Cardiac muscle cell (in vitro differentiated cells and primary cell): ENCODE measurements at regions not wholly inside any gene's neighbourhood (a gene's known extent, or its start where the extent isn't known, plus 50 kb on each side); places are given as distances from the start of the nearest gene placed in this dataset.
"Not testable (repeated sequence)": the region's sequence is repeated elsewhere in the genome, so short reads cannot be mapped to it uniquely, and the experiment has no call there.

Experiments
- DNase-seq, 2 donors: peaks; one replicate each; pipeline versions ENCODE4 v3.0.0 to v3.0.0-alpha.2; 2010 to 2017; ENCODE audit warnings: low read depth in 1 of 2, low spot score in 1 of 2
- H3K27ac ChIP-seq: fragments of 200-600 bp; sonication (generic); 2 replicates; pipeline ENCODE4 v1.5.1; 2016
- H3K27me3 ChIP-seq: fragments of 200-600 bp; sonication (generic); 2 replicates; pipeline ENCODE4 v1.6.0; 2016; ENCODE audit warnings: control low read depth
- H3K36me3 ChIP-seq: fragments of 200-600 bp; sonication (generic); 2 replicates; pipeline ENCODE4 v1.5.1; 2016; ENCODE audit warnings: control low read depth
- H3K4me1 ChIP-seq: fragments of 200-600 bp; sonication (generic); 2 replicates; pipeline ENCODE4 v1.8.1; 2017; ENCODE audit warnings: low read depth, mild to moderate bottlenecking, mixed run types
- H3K4me3 ChIP-seq: fragments of 200-600 bp; sonication (generic); 2 replicates; pipeline ENCODE4 v1.5.1; 2016; ENCODE audit warnings: mild to moderate bottlenecking
- H3K9me3 ChIP-seq: fragments of 200-600 bp; sonication (generic); 2 replicates; pipeline ENCODE4 v1.5.1; 2017; ENCODE audit warnings: low read depth, mild to moderate bottlenecking, control low read depth
- TF ChIP-seq, protein P1 (sequence below): IDR thresholded peaks from 2 replicates; pipeline ENCODE4 v1.5.1; 2012; ENCODE audit warnings: low read depth, mild to moderate bottlenecking, low read length

DNA sequence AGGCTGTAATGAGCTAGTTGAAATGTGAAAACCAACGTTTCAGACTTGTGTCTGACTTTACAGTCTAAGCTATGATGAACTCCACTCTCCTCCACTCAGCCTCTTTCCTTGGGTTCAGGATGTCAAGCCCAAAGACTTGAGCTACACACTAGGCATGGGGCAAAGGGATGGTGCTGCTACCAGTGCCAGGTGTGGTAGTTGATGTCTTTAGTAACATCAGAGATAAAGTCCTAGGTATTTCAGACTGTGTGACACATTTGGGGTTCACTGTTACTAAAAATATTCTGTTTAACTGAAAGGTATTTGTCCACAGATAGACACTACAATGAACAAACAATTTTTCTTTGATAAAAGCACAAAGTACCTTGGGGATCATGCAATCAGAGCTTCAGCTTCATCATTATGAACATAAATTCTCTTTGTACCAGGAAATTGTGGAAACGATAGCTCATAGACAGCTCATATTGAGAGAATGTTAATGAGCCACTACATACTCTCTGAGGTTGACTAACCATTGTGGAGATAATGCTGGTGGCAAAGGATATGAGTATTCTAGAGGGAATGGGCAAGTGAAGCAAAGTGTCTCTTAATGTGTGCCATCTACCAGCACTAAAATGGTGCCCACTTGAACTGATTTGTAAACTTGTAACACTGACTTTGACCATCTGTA, 253.7 kb upstream of the THUMPD2 start:
- TF ChIP-seq, protein P1, sequence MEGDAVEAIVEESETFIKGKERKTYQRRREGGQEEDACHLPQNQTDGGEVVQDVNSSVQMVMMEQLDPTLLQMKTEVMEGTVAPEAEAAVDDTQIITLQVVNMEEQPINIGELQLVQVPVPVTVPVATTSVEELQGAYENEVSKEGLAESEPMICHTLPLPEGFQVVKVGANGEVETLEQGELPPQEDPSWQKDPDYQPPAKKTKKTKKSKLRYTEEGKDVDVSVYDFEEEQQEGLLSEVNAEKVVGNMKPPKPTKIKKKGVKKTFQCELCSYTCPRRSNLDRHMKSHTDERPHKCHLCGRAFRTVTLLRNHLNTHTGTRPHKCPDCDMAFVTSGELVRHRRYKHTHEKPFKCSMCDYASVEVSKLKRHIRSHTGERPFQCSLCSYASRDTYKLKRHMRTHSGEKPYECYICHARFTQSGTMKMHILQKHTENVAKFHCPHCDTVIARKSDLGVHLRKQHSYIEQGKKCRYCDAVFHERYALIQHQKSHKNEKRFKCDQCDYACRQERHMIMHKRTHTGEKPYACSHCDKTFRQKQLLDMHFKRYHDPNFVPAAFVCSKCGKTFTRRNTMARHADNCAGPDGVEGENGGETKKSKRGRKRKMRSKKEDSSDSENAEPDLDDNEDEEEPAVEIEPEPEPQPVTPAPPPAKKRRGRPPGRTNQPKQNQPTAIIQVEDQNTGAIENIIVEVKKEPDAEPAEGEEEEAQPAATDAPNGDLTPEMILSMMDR, result no peak
- Histone ChIP-seq H3K9me3 (no peaks in the 10 kb centered on the region), H3K27me3 (no peaks in the 10 kb centered on the region), H3K4me1 (no peaks in the 10 kb centered on the region), H3K27ac (no peak overlapping the region), H3K36me3 (no peaks in the 10 kb centered on the region), H3K4me3 (no peak overlapping the region)
- peak in 1 of 2 donors; percentile 40 for DNase-seq

GRCh38 chr2:40030456-40030975, 251.5 kb upstream of the THUMPD2 start:
- H3K27ac ChIP-seq, result no peak overlapping the region
- DNase-seq, result no peak
- H3K9me3 ChIP-seq, result no peaks in the 10 kb centered on the region
- no peaks in the 10 kb centered on the region for H3K4me1 ChIP-seq
- TF ChIP-seq, protein P1, result no peak
- no peak overlapping the region for H3K4me3 ChIP-seq
- H3K27me3 ChIP-seq, result no peaks in the 10 kb centered on the region
- H3K36me3 ChIP-seq, result no peaks in the 10 kb centered on the region

GRCh38 chr2:40028792-40029488, 249.9 kb upstream of the THUMPD2 start:
- TF ChIP-seq, protein P1, result no peak

DNA sequence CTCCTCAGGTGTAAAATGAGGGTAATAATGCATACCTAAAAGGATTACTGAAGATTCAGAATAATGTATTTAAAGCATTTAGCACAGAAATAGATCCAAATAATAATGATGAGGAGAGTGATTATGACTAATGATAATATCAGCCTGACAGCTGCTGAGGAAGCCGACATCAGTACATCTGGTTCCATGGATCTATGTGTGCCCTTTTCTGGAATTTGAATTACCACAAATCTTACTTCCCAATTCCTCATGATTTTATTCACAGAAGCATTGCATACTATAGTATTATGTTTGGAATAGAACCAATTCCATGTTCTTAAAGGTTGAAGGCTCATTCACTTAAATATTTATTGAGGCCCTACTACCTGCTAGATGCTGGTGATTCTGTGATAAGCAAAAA, 248.9 kb upstream of the THUMPD2 start:
- H3K27ac ChIP-seq, result no peak overlapping the region
- no peaks in the 10 kb centered on the region for H3K27me3 ChIP-seq
- TF ChIP-seq, protein P1, result no peak
- H3K4me1 ChIP-seq, result no peaks in the 10 kb centered on the region
- H3K36me3 ChIP-seq, result no peaks in the 10 kb centered on the region
- no peaks in the 10 kb centered on the region for H3K9me3 ChIP-seq
- no peak for DNase-seq
- no peak overlapping the region for H3K4me3 ChIP-seq

More at GRCh38 chr2:40028792-40029488, 249.9 kb upstream of the THUMPD2 start:
- Histone ChIP-seq H3K27ac (no peak overlapping the region), H3K36me3 (no peaks in the 10 kb centered on the region), H3K27me3 (no peaks in the 10 kb centered on the region), H3K4me3 (no peak overlapping the region), H3K4me1 (no peaks in the 10 kb centered on the region), H3K9me3 (no peaks in the 10 kb centered on the region)
- no peak for DNase-seq

DNA sequence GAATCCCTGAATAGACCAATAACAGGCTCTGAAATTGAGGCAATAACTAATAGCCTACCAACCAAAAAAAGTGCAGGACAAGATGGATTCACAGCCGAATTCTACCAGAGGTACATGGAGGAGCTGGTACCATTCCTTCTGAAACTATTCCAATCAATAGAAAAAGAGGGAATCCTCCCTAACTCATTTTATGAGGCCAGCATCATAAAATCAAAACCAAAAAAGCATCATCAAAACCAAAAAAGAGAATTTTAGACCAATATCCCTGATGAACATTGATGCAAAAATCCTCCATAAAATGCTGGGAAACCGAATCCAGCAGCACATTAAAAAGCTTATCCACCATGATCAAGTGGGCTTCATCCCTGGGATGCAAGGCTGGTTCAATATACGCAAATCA, 246.2 kb upstream of the THUMPD2 start:
- not testable (repeated sequence) for H3K9me3 ChIP-seq

GRCh38 chr2:40020997-40021396, 241.9 kb upstream of the THUMPD2 start:
- H3K36me3 ChIP-seq, result no peaks in the 10 kb centered on the region
- H3K27me3 ChIP-seq, result no peaks in the 10 kb centered on the region
- no peaks in the 10 kb centered on the region for H3K9me3 ChIP-seq
- H3K4me3 ChIP-seq, result no peak overlapping the region
- TF ChIP-seq, protein P1, result no peak
- no peak overlapping the region for H3K27ac ChIP-seq
- H3K4me1 ChIP-seq, result no peaks in the 10 kb centered on the region
- DNase-seq, result no peak

More for the DNA sequence above, 246.2 kb upstream of the THUMPD2 start:
- H3K36me3 ChIP-seq, H3K4me3 ChIP-seq, H3K27me3 ChIP-seq, DNase-seq, H3K27ac ChIP-seq, H3K4me1 ChIP-seq: not testable (repeated sequence)
